BLaER1 treated with 17β-estradiol and CSF1 and Interleukin-3, amounts not matched to agents 10 nM and 100 nM (cell line): ENCODE measurements at regions not wholly inside any gene's neighbourhood (a gene's known extent, or its start where the extent isn't known, plus 50 kb on each side); places are given as distances from the start of the nearest gene placed in this dataset.

Source experiments
- H3K27ac ChIP-seq, 11 experiments: shearing (Covaris generic); formaldehyde crosslinking; 2 replicates each; pipeline ENCODE4 v1.8.1; 2022
- H3K27me3 ChIP-seq, 11 experiments: shearing (Covaris generic); formaldehyde crosslinking; 2 replicates each; pipeline ENCODE4 v1.8.1; 2022
- H3K36me3 ChIP-seq, 11 experiments: shearing (Covaris generic); formaldehyde crosslinking; 2 replicates each; pipeline ENCODE4 v1.8.1; 2022
- H3K4me1 ChIP-seq, 10 experiments: shearing (Covaris generic); formaldehyde crosslinking; 2 replicates each; pipeline ENCODE4 v1.8.1; 2022
- H3K4me2 ChIP-seq, 11 experiments: shearing (Covaris generic); formaldehyde crosslinking; 2 replicates each; pipeline ENCODE4 v1.8.1; 2022
- H3K4me3 ChIP-seq, 10 experiments: shearing (Covaris generic); formaldehyde crosslinking; 2 replicates each; pipeline ENCODE4 v1.8.1; 2022
- H3K9ac ChIP-seq, 11 experiments: shearing (Covaris generic); formaldehyde crosslinking; 2 replicates each; pipeline ENCODE4 v1.8.1; 2022
- H3K9me3 ChIP-seq, 11 experiments: shearing (Covaris generic); formaldehyde crosslinking; replicated peaks in 1 of 11; 2 replicates each; pipeline ENCODE4 v1.8.1; 2022
- H4K20me1 ChIP-seq, 11 experiments: shearing (Covaris generic); formaldehyde crosslinking; 2 replicates each; pipeline ENCODE4 v1.8.1; 2022
- Cebpa-rat ChIP-seq, 11 experiments: shearing (Covaris generic); IDR thresholded peaks; 2 replicates each; pipeline ENCODE4 v1.8.1; 2022

DNA sequence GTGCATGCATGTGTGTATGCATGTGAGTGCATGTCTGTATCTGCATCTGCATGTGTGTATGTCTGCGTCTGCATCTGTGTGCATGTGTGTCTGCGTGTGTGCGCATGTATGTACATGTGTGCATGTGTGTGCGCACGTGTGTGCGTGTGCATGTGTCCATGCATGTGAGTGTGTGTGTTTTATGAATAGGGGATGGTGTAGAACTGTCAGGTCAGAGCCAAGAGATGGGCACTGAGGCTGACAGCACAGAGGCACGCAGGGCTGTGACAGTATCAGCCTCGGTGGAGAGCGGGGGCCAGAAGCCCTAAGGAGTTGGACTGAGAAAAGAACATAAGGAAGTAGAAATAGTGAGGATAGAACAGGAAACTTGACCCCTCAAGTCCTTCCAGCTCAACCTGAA lies 494.0 kb upstream of the MYT1L start:
- Histone ChIP-seq H4K20me1 (no peaks in the 10 kb centered on the region), H3K9ac (no peak overlapping the region), H3K9me3 (peaks cover 9 to 26% (median 16%) of the 10 kb centered on the region in 11 experiments), H3K4me2 (no peak overlapping the region), H3K4me1 (peaks cover 0 to 26% (median 18%) of the 10 kb centered on the region in 10 experiments; a peak in 13 of 20 replicates), H3K27me3 (no peaks in the 10 kb centered on the region), H3K36me3 (no peaks in the 10 kb centered on the region), H3K4me3 (no peak overlapping the region), H3K27ac (no peak overlapping the region)
- no peak for TF ChIP-seq Cebpa-rat (IDR thresholded peaks at IDR 0.05)

DNA sequence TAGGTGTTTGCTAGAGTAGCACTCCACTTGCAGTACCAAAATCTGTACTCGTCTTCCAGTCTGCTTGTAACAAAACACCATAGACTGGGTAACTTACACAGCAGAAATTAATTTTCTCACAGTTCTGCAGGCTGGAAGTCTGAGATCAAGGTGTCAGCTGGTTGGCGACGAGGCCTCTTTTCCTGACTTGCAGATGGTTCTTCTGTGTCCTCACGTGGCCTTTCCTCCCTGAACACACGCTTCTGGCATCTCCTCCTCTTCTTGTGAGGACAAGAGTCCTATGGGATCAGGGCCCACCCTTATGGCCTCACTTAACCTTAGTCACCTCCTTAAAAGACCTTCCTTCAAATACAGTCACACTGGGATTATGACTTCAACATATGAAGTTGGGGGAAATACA lies 493.5 kb upstream of the MYT1L start:
- H3K27me3 ChIP-seq, result no peaks in the 10 kb centered on the region
- TF ChIP-seq Cebpa-rat (IDR thresholded peaks at IDR 0.05), result no peak

DNA sequence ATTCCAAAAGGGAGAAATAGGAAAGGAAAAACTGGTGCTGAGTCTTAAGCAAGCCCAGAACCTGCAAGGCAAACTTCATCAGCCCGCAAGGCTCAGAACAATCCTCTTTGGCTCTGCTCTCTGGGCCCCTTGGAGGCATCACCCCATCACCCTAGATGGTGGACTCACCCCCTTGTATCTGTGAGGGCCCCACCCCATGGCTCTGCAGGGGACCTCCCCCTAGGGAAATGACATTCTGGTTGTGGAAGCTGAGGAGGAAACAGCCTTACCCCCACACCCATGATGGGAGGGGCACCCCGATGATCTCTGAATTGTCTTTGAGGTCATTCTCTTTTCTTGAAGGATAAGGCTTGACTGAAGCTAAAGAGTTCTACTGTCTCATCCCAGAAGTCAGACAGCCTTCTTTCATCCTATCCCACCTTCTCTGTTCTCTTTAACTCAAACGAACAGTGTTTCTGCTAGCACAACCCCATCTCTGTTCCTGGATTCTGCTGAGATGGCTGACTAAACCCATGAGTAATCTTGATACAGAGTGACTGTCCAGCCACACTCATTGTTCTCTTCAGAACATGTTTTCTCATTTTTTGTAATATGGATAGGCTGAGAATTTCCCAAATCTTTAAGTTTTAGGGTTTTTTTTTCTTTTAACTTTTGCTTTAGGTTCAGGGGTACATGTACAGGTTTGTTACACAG lies 492.1 kb upstream of the MYT1L start:
- Histone ChIP-seq H3K27ac (no peak overlapping the region), H3K9ac (no peak overlapping the region), H4K20me1 (no peaks in the 10 kb centered on the region), H3K9me3 (peaks cover 9 to 29% (median 17%) of the 10 kb centered on the region in 11 experiments), H3K4me3 (no peak overlapping the region), H3K27me3 (no peaks in the 10 kb centered on the region), H3K36me3 (no peaks in the 10 kb centered on the region), H3K4me2 (no peak overlapping the region), H3K4me1 (peaks cover 0 to 18% (median 10%) of the 10 kb centered on the region in 10 experiments; a peak in 13 of 20 replicates)
- no peak for TF ChIP-seq Cebpa-rat (IDR thresholded peaks at IDR 0.05)

More for the DNA sequence above, 493.5 kb upstream of the MYT1L start:
- Histone ChIP-seq H3K27ac (no peak overlapping the region), H3K4me2 (no peak overlapping the region), H3K36me3 (no peaks in the 10 kb centered on the region), H3K9ac (no peak overlapping the region), H3K4me3 (no peak overlapping the region), H3K4me1 (peaks cover 0 to 26% (median 18%) of the 10 kb centered on the region in 10 experiments; a peak in 13 of 20 replicates), H4K20me1 (no peaks in the 10 kb centered on the region), H3K9me3 (peaks cover 9 to 29% (median 17%) of the 10 kb centered on the region in 11 experiments)

DNA sequence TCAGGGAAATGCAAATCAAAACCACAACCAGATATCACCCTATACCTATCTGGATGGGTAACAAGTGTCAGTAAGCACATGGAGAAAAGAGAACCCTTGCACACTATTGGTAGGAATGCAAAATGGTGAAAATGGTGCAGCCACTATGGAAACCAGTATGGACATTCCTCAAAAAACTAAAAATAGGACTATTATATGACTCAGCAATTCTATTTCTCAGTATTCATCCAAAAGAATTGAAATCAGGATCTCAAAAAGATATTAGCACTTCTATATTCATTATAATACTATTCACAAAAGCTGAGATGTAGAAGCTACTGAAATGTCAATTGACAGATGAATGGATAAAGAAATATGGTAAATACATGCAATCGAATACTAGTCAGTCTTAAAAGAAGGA lies 491.1 kb upstream of the MYT1L start:
- Histone ChIP-seq H3K4me3 (no peak overlapping the region), H3K9me3 (peaks cover 9 to 29% (median 17%) of the 10 kb centered on the region in 11 experiments), H3K9ac (no peak overlapping the region), H3K4me1 (peaks cover 0 to 15% (median 9%) of the 10 kb centered on the region in 10 experiments; a peak in 13 of 20 replicates), H3K27me3 (no peaks in the 10 kb centered on the region), H3K27ac (no peak overlapping the region), H4K20me1 (no peaks in the 10 kb centered on the region), H3K36me3 (no peaks in the 10 kb centered on the region), H3K4me2 (no peak overlapping the region)
- TF ChIP-seq Cebpa-rat (IDR thresholded peaks at IDR 0.05), result no peak

DNA sequence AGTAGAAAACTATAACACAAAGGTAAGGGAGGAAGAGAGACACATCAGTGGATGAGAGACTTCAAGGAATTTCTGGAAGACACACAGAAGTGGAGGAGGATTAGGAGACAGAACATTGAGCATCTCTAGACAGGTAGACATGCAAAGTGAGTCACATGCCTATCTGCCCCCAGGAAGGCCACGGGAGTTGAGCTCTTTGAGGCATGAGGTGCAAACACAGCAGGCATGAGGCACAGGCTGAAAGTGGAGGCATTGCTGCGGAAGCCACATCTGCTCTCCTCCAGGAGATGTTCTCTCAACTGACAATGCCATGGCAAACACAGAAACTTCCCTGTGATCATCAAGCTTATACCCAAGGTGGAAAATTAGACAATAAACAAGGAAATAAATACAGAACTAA lies 481.6 kb upstream of the MYT1L start:
- H3K27me3 ChIP-seq, result no peaks in the 10 kb centered on the region
- no peak overlapping the region for H3K27ac ChIP-seq
- H3K36me3 ChIP-seq, result no peaks in the 10 kb centered on the region
- H3K4me3 ChIP-seq, result no peak overlapping the region
- no peak overlapping the region for H3K9ac ChIP-seq
- TF ChIP-seq Cebpa-rat (IDR thresholded peaks at IDR 0.05), result no peak
- no peaks in the 10 kb centered on the region for H4K20me1 ChIP-seq
- H3K4me2 ChIP-seq, result no peak overlapping the region
- no peaks in the 10 kb centered on the region for H3K4me1 ChIP-seq
- H3K9me3 ChIP-seq, result peaks cover 10 to 28% (median 18%) of the 10 kb centered on the region in 11 experiments

DNA sequence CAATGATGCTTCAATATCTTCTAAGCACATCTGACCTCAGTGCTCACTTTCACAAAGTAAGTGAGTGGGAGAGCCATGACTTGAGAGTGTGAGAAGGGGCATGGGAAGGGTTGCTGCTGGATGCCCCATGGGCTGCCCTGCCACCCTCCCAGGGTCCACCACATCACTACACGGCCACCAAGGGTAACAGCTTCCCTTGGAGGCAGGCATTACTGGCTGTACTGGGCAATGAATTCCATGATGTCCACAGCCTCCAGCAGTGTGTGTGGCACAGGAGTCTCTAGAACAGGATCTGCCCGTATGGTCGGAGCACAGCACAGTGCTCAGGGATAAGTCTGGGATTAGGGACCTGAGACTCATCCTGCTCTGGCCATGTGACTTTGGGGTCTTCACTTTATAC lies 481.0 kb upstream of the MYT1L start:
- peaks cover 10 to 28% (median 18%) of the 10 kb centered on the region in 11 experiments for H3K9me3 ChIP-seq

DNA sequence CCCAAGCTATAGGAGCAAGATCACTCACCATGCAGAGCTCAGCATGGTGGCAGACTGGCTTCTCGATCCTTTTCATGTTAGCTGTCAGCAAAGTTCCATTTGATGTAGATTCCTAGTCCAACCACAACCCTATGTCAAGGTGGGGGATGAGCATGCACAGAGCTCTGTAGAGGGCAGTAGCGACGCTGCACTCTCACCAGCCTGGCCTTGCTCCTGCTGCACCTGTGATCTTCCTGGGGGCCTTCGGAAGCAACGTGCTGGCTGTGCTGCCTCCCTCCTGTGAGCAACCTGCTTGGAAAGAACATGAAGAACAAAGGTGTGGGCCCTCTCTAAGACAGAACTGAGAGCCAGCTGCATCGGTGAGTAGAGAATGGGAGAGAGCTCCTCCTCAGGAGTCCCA lies 479.4 kb upstream of the MYT1L start:
- Histone ChIP-seq H3K27me3 (no peaks in the 10 kb centered on the region), H3K27ac (no peak overlapping the region), H4K20me1 (no peaks in the 10 kb centered on the region), H3K36me3 (no peaks in the 10 kb centered on the region), H3K9ac (no peak overlapping the region), H3K4me1 (peaks cover 0 to 2% (median 0%) of the 10 kb centered on the region in 10 experiments; a peak in 1 of 20 replicates), H3K9me3 (peaks cover 10 to 28% (median 18%) of the 10 kb centered on the region in 11 experiments), H3K4me3 (no peak overlapping the region), H3K4me2 (no peak overlapping the region)
- no peak for TF ChIP-seq Cebpa-rat (IDR thresholded peaks at IDR 0.05)

More for the DNA sequence above, 481.0 kb upstream of the MYT1L start:
- Histone ChIP-seq H3K4me2 (no peak overlapping the region), H3K27me3 (no peaks in the 10 kb centered on the region), H3K4me1 (no peaks in the 10 kb centered on the region), H3K9ac (no peak overlapping the region), H3K27ac (no peak overlapping the region), H3K4me3 (no peak overlapping the region), H3K36me3 (no peaks in the 10 kb centered on the region), H4K20me1 (no peaks in the 10 kb centered on the region)
- TF ChIP-seq Cebpa-rat (IDR thresholded peaks at IDR 0.05), result no peak

DNA sequence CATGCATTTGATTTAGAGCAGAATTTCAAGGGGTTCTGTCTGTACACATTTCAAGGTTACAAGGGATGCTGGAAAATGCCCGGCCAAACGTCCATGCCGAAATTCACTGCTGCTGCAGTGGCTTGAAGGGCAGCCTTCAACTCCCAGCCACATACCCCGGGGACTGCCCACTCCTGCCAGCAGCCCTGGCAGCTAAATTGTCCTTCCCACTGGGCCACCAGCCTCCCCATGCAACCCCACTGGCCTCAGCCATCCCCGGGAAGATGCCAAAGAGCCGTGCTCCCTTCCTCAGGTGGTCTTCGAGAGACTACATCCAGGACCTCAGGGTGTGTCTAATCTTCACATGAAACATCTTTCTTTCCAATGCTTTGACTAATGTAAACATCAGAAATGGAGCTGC lies 478.7 kb upstream of the MYT1L start:
- Histone ChIP-seq H3K4me3 (no peak overlapping the region), H3K4me1 (peaks cover 0 to 9% (median 0%) of the 10 kb centered on the region in 10 experiments; a peak in 4 of 20 replicates), H4K20me1 (no peaks in the 10 kb centered on the region), H3K27me3 (no peaks in the 10 kb centered on the region), H3K36me3 (no peaks in the 10 kb centered on the region), H3K27ac (no peak overlapping the region), H3K9ac (no peak overlapping the region), H3K9me3 (peaks cover 10 to 32% (median 17%) of the 10 kb centered on the region in 11 experiments), H3K4me2 (no peak overlapping the region)
- no peak for TF ChIP-seq Cebpa-rat (IDR thresholded peaks at IDR 0.05)

DNA sequence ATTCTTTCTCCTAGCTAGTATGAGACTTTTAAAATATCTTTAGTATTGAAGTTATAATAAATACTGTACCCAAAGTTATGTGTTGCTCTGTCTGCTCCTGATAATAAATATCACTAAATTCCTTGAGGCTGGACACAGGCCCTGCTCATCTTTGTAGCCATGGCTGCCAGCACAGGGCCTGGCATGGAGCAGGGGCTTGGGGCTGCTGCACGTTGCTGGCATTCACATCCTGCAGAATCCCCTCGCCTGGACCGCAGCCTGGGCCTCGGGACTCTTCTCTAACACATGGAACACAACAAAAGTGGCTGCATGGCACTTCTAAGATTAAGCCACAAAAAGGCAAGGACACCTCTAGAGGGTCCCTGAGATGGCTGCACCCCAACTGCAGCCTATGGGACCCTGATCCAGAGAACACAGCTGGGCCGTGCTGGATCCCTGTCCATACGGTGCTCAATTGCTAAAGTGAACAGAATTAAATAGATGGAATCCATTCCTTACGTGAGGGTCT lies 477.5 kb upstream of the MYT1L start:
- Histone ChIP-seq H3K4me1 (peaks cover 0 to 12% (median 0%) of the 10 kb centered on the region in 10 experiments; a peak in 4 of 20 replicates), H3K36me3 (no peaks in the 10 kb centered on the region), H4K20me1 (no peaks in the 10 kb centered on the region), H3K4me2 (no peak overlapping the region), H3K9ac (no peak overlapping the region), H3K9me3 (peaks cover 6 to 32% (median 17%) of the 10 kb centered on the region in 11 experiments; a peak in 21 of 22 replicates), H3K27ac (no peak overlapping the region), H3K27me3 (no peaks in the 10 kb centered on the region), H3K4me3 (no peak overlapping the region)
- no peak for TF ChIP-seq Cebpa-rat (IDR thresholded peaks at IDR 0.05)
